Vagina (tissue), 2 donors: ENCODE measurements at regions not wholly inside any gene's neighbourhood (a gene's known extent, or its start where the extent isn't known, plus 50 kb on each side); places are given as distances from the start of the nearest gene placed in this dataset.

Source experiments
- DNase-seq, 2 donors: peaks; one replicate each; pipeline ENCODE4 v3.0.0-alpha.2; 2017; ENCODE audit errors: extremely low spot score in 2 of 2
- H3K27ac ChIP-seq: fragments of 200-600 bp; sonication (generic); one replicate; pipeline ENCODE4 v1.5.1; 2019
- H3K27me3 ChIP-seq: fragments of 200-600 bp; sonication (generic); one replicate; pipeline ENCODE4 v1.5.1; 2019
- H3K36me3 ChIP-seq, 2 donors: fragments of 200-600 bp; sonication (generic); one replicate each; pipeline ENCODE4 v1.5.1; 2017 to 2019
- H3K4me1 ChIP-seq: fragments of 200-600 bp; sonication (generic); one replicate; pipeline ENCODE4 v1.5.1; 2019
- H3K4me3 ChIP-seq, 2 donors: fragments of 200-600 bp; sonication (generic); 1 replicate in 1 of 2; 2 replicates in 1 of 2; pipeline ENCODE4 v1.5.1; 2016 to 2019
- H3K9me3 ChIP-seq: fragments of 200-600 bp; sonication (generic); one replicate; pipeline ENCODE4 v1.5.1; 2019
- POLR2A ChIP-seq, 2 donors: fragments of 450-650 bp; IDR thresholded peaks; one replicate each; pipeline ENCODE4 v1.6.1; 2017; ENCODE audit warnings: antibody characterized with exemption in 2 of 2, mild to moderate bottlenecking in 2 of 2, moderate library complexity in 2 of 2
- POLR2AphosphoS5 ChIP-seq, 2 donors: sonication (generic); formaldehyde crosslinking; IDR thresholded peaks; one replicate each; pipeline ENCODE4 v1.9.0; 2017; ENCODE audit warnings: antibody characterized with exemption in 2 of 2, mild to moderate bottlenecking in 2 of 2, low read depth in 1 of 2; ENCODE audit not compliant: insufficient read depth in 1 of 2
- intact Hi-C: fragments of 100-400 bp; cut with DNase I; formaldehyde crosslinking; loops from one replicate; pipeline ENCODE4 v1.15.1; 2023
- TF ChIP-seq, protein P1 (sequence below), 3 experiments: fragments of 450-650 bp in 2 of 3; fragments of 200-600 bp in 1 of 3; sonication (generic) in 1 of 3; IDR thresholded peaks; one replicate each; pipeline ENCODE4 v1.5.1; 2017 to 2019; ENCODE audit warnings: antibody characterized with exemption in 3 of 3, mild to moderate bottlenecking in 2 of 3, moderate library complexity in 2 of 3

DNA sequence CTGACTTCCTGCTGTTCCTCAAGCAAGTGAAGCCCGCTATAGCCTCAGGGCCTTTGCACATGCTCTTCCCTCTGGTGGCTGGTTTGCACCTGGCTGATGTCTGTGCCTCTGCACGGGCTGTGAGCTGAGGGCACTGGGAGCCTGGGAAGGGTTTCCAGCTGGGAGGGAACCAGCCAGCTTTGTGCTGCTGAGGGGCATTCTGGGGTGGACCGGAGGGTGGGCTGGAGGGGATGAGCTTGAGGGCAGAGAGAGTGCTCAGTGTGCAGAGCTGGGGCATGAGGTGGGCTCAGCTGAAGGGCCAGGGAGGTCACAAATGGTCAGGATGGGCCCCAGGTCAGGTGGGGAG lies 305.7 kb downstream of the MATN1 start:
- intact Hi-C loops, result no loop called here
- TF ChIP-seq, protein P1, sequence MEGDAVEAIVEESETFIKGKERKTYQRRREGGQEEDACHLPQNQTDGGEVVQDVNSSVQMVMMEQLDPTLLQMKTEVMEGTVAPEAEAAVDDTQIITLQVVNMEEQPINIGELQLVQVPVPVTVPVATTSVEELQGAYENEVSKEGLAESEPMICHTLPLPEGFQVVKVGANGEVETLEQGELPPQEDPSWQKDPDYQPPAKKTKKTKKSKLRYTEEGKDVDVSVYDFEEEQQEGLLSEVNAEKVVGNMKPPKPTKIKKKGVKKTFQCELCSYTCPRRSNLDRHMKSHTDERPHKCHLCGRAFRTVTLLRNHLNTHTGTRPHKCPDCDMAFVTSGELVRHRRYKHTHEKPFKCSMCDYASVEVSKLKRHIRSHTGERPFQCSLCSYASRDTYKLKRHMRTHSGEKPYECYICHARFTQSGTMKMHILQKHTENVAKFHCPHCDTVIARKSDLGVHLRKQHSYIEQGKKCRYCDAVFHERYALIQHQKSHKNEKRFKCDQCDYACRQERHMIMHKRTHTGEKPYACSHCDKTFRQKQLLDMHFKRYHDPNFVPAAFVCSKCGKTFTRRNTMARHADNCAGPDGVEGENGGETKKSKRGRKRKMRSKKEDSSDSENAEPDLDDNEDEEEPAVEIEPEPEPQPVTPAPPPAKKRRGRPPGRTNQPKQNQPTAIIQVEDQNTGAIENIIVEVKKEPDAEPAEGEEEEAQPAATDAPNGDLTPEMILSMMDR (IDR thresholded peaks at IDR 0.05), result no peak
- TF ChIP-seq POLR2AphosphoS5 (IDR thresholded peaks at IDR 0.05; ENCODE audit: insufficient read depth in 1 of 2, low read depth in 1 of 2) (no peak), POLR2A (IDR thresholded peaks at IDR 0.05) (no peak)
- peak; percentile 71 to 87 for DNase-seq
- no peak overlapping the region for H3K4me3 ChIP-seq
- no peaks in the 10 kb centered on the region for H3K36me3 ChIP-seq
- H3K27ac ChIP-seq, result no peak overlapping the region
- H3K27me3 ChIP-seq, result no peaks in the 10 kb centered on the region
- H3K4me1 ChIP-seq, result no peaks in the 10 kb centered on the region
- no peaks in the 10 kb centered on the region for H3K9me3 ChIP-seq

DNA sequence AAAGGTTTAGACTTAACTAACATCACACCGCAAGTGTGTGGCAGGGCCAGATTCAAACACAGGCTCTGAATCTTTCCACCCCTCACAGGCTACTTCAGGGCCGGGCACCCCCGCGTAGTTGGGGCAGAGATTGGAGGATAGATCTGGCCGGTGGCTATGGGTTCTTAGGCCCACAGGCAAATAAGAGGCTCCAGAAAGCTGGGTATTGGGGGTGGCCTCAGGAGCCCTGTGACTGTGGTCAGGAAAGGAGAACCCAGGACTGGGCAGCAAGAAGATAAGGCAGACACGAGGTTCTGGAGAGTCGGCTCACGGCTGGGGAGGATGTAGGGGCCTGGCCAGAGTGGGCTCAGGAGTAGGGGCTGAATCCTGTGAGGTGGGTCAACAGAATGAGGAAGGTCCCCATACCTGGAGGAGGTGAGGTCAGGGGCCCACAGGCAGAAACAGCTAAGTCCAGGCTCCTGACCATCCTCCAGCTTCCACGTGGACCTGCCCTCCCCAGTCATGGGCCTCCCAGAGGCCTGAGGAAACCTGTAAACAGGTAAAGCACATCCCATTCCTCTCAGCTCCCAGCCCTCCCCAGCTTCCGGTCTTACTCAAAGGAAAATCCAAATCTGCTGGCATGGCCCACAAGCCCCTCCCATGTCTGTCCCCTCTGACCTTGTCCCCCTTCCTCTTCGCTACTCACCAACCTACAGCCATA lies 306.2 kb downstream of the MATN1 start:
- Histone ChIP-seq H3K4me1 (no peaks in the 10 kb centered on the region), H3K4me3 (no peak overlapping the region), H3K27ac (peak overlapping the region; percentile 40), H3K36me3 (no peaks in the 10 kb centered on the region), H3K27me3 (no peaks in the 10 kb centered on the region), H3K9me3 (no peaks in the 10 kb centered on the region)
- intact Hi-C loops, result no loop called here
- DNase-seq, result peak in 1 of 2 donors; percentile 87
- TF ChIP-seq, protein P1 (IDR thresholded peaks at IDR 0.05), result no peak
- TF ChIP-seq POLR2AphosphoS5 (IDR thresholded peaks at IDR 0.05; ENCODE audit: insufficient read depth in 1 of 2, low read depth in 1 of 2) (no peak), POLR2A (IDR thresholded peaks at IDR 0.05) (no peak)

GRCh38 chr1:30416221-30416820 lies 307.1 kb downstream of the MATN1 start:
- no peaks in the 10 kb centered on the region for H3K36me3 ChIP-seq
- H3K27ac ChIP-seq, result no peak overlapping the region
- no peak overlapping the region for H3K4me3 ChIP-seq
- intact Hi-C loops, result no loop called here
- TF ChIP-seq POLR2A (IDR thresholded peaks at IDR 0.05) (no peak), POLR2AphosphoS5 (IDR thresholded peaks at IDR 0.05; ENCODE audit: insufficient read depth in 1 of 2, low read depth in 1 of 2) (no peak)
- TF ChIP-seq, protein P1 (IDR thresholded peaks at IDR 0.05), result no peak
- no peaks in the 10 kb centered on the region for H3K9me3 ChIP-seq
- DNase-seq, result peak; percentile 70 to 81
- H3K27me3 ChIP-seq, result no peaks in the 10 kb centered on the region
- H3K4me1 ChIP-seq, result no peaks in the 10 kb centered on the region

GRCh38 chr1:30415171-30415940 lies 308.0 kb downstream of the MATN1 start:
- no peak overlapping the region for H3K27ac ChIP-seq
- H3K9me3 ChIP-seq, result no peaks in the 10 kb centered on the region
- intact Hi-C loops, result no loop called here
- DNase-seq, result peak; percentile 72 to 81
- no peak for TF ChIP-seq POLR2AphosphoS5 (IDR thresholded peaks at IDR 0.05; ENCODE audit: insufficient read depth in 1 of 2, low read depth in 1 of 2)
- TF ChIP-seq, protein P1 (IDR thresholded peaks at IDR 0.05), result no peak
- no peak for TF ChIP-seq POLR2A (IDR thresholded peaks at IDR 0.05)
- no peaks in the 10 kb centered on the region for H3K36me3 ChIP-seq
- no peaks in the 10 kb centered on the region for H3K27me3 ChIP-seq
- H3K4me1 ChIP-seq, result no peaks in the 10 kb centered on the region
- no peak overlapping the region for H3K4me3 ChIP-seq

DNA sequence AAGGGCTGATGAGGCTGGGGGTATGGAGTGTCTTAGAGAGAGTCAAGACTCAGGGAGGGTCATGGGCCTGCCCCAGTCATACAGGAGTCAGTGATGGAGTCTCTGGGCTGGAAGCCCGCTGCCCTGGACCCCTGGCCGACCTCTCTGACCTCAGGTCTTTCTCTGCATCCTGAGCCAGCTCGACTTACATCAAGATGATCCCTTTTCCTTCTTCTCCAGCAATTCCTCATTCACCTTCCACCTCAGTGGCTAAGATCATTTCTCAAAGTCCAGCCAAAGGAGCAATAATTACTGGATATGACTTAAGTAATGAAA lies 308.6 kb downstream of the MATN1 start:
- H3K36me3 ChIP-seq, result no peaks in the 10 kb centered on the region
- intact Hi-C loops, result no loop called here
- no peaks in the 10 kb centered on the region for H3K9me3 ChIP-seq
- peak in 1 of 2 donors; percentile 54 for DNase-seq
- no peaks in the 10 kb centered on the region for H3K27me3 ChIP-seq
- no peak overlapping the region for H3K4me3 ChIP-seq
- H3K27ac ChIP-seq, result no peak overlapping the region
- TF ChIP-seq POLR2AphosphoS5 (IDR thresholded peaks at IDR 0.05; ENCODE audit: insufficient read depth in 1 of 2, low read depth in 1 of 2), result no peak
- TF ChIP-seq, protein P1 (IDR thresholded peaks at IDR 0.05), result no peak
- no peak for TF ChIP-seq POLR2A (IDR thresholded peaks at IDR 0.05)
- H3K4me1 ChIP-seq, result no peaks in the 10 kb centered on the region
